HEK293 (cell line): ENCODE measurements at regions not wholly inside any gene's neighbourhood (a gene's known extent, or its start where the extent isn't known, plus 50 kb on each side); places are given as distances from the start of the nearest gene placed in this dataset.

ENCODE experiments used
- CTCF ChIA-PET: fragments of 350-600 bp; formaldehyde crosslinking; extraction: SDS; loops from one replicate; lab custom pipeline; 2021; ENCODE audit warnings: antibody characterized with exemption; lab: Yijun Ruan, JAX
- POLR2A ChIA-PET: fragments of 300-600 bp; formaldehyde crosslinking; extraction: SDS; loops from one replicate; lab custom pipeline; 2020; ENCODE audit warnings: antibody characterized with exemption, inconsistent platforms; lab: Yijun Ruan, JAX
- H3K27ac ChIP-seq: fragments of 200-500 bp; sonication (Bioruptor generic); 2 replicates; pipeline ENCODE4 v1.5.1; 2014; ENCODE audit warnings: low read depth, low read length, control low read depth, inconsistent platforms; ENCODE audit errors: extremely low read depth
- H3K36me3 ChIP-seq, 2 experiments: fragments of 200-500 bp in 1 of 2; sonication (Bioruptor generic) in 1 of 2; 1 replicate in 1 of 2; 2 replicates in 1 of 2; pipeline ENCODE4 v1.5.1; 2014 to 2017; ENCODE audit warnings: inconsistent platforms in 2 of 2, low read length in 2 of 2; ENCODE audit not compliant: control insufficient read depth in 2 of 2, insufficient read depth in 1 of 2
- H3K4me1 ChIP-seq: fragments of 200-500 bp; sonication (Bioruptor generic); 2 replicates; pipeline ENCODE4 v1.5.1; 2014; ENCODE audit warnings: mild to moderate bottlenecking, low read length, inconsistent platforms; ENCODE audit not compliant: control insufficient read depth, insufficient read depth
- H3K4me3 ChIP-seq: 2 replicates; pipeline ENCODE4 v1.5.1; 2011; ENCODE audit warnings: low read depth, mild to moderate bottlenecking, control low read depth, low read length, moderate library complexity
- H3K9me3 ChIP-seq: fragments of 200-500 bp; sonication (Bioruptor generic); 2 replicates; pipeline ENCODE4 v1.5.1; 2014; ENCODE audit warnings: low read depth, low read length, inconsistent platforms; ENCODE audit not compliant: control insufficient read depth, insufficient read depth
- SCRT1 ChIP-seq: fragments of 450-650 bp; formaldehyde crosslinking; IDR thresholded peaks from 2 replicates; pipeline ENCODE4 v1.5.1; 2016; ENCODE audit warnings: missing biosample characterization, missing genetic modification characterization, borderline replicate concordance
- ZBTB20 ChIP-seq: fragments of 450-650 bp; formaldehyde crosslinking; IDR thresholded peaks from 2 replicates; pipeline ENCODE4 v1.5.1; 2016; ENCODE audit warnings: missing biosample characterization, missing genetic modification characterization
- ZBTB8A ChIP-seq: fragments of 450-650 bp; formaldehyde crosslinking; IDR thresholded peaks from 2 replicates; pipeline ENCODE4 v1.5.1; 2016; ENCODE audit warnings: missing biosample characterization, missing genetic modification characterization
- ZEB2 ChIP-seq: fragments of 450-650 bp; formaldehyde crosslinking; IDR thresholded peaks from 2 replicates; pipeline ENCODE4 v1.5.1; 2016; ENCODE audit warnings: missing biosample characterization, missing genetic modification characterization
- ZFP3 ChIP-seq: fragments of 450-650 bp; formaldehyde crosslinking; IDR thresholded peaks from 2 replicates; pipeline ENCODE4 v1.5.1; 2016; ENCODE audit warnings: low read depth, missing biosample characterization, missing genetic modification characterization
- ZNF112 ChIP-seq: fragments of 450-650 bp; formaldehyde crosslinking; IDR thresholded peaks from 2 replicates; pipeline ENCODE4 v1.5.0; 2017; ENCODE audit warnings: missing biosample characterization, missing genetic modification characterization
- ZNF138 ChIP-seq: fragments of 450-650 bp; formaldehyde crosslinking; IDR thresholded peaks from 2 replicates; pipeline ENCODE4 v1.5.1; 2016; ENCODE audit warnings: missing biosample characterization, missing genetic modification characterization, borderline replicate concordance
- ZNF202 ChIP-seq: fragments of 450-650 bp; formaldehyde crosslinking; IDR thresholded peaks from 2 replicates; pipeline ENCODE4 v1.5.1; 2016; ENCODE audit warnings: missing biosample characterization, missing genetic modification characterization, borderline replicate concordance
- ZNF24 ChIP-seq: fragments of 450-650 bp; formaldehyde crosslinking; IDR thresholded peaks from 2 replicates; pipeline ENCODE4 v1.5.1; 2016; ENCODE audit warnings: missing biosample characterization, missing genetic modification characterization
- ZNF324 ChIP-seq: fragments of 450-650 bp; formaldehyde crosslinking; IDR thresholded peaks from 2 replicates; pipeline ENCODE4 v1.5.1; 2016; ENCODE audit warnings: missing biosample characterization, missing genetic modification characterization
- ZNF335 ChIP-seq: fragments of 450-650 bp; formaldehyde crosslinking; conservative IDR thresholded peaks from 2 replicates; pipeline ENCODE4 v1.5.1; 2016; ENCODE audit warnings: missing biosample characterization, missing genetic modification characterization
- ZNF585B ChIP-seq: fragments of 450-650 bp; formaldehyde crosslinking; IDR thresholded peaks from 2 replicates; pipeline ENCODE4 v1.5.1; 2016; ENCODE audit warnings: missing biosample characterization, missing genetic modification characterization
- ZNF626 ChIP-seq: fragments of 450-650 bp; sonication (Bioruptor Pico); formaldehyde crosslinking; IDR thresholded peaks from 2 replicates; pipeline ENCODE4 v1.5.1; 2018; ENCODE audit warnings: missing biosample characterization, missing genetic modification characterization, inconsistent platforms
- ZSCAN23 ChIP-seq: fragments of 450-650 bp; formaldehyde crosslinking; IDR thresholded peaks from 2 replicates; pipeline ENCODE4 v1.5.1; 2016; ENCODE audit warnings: missing biosample characterization, missing genetic modification characterization
- ZXDB ChIP-seq: fragments of 450-650 bp; formaldehyde crosslinking; IDR thresholded peaks from 2 replicates; pipeline ENCODE4 v1.5.1; 2016; ENCODE audit warnings: missing biosample characterization, missing genetic modification characterization
- TF ChIP-seq, protein P1 (sequence below): fragments of 450-650 bp; IDR thresholded peaks from 2 replicates; pipeline ENCODE4 v1.5.1; 2018; ENCODE audit warnings: missing biosample characterization, missing genetic modification characterization
- TF ChIP-seq, protein P2 (sequence below): fragments of 450-650 bp; formaldehyde crosslinking; IDR thresholded peaks from 2 replicates; pipeline ENCODE4 v1.5.1; 2016; ENCODE audit warnings: missing biosample characterization, missing genetic modification characterization
- TF ChIP-seq, protein P3 (sequence below): fragments of 450-650 bp; formaldehyde crosslinking; IDR thresholded peaks from 2 replicates; pipeline ENCODE4 v1.5.1; 2016; ENCODE audit warnings: missing biosample characterization, missing genetic modification characterization, borderline replicate concordance
- TF ChIP-seq, protein P4 (sequence below): fragments of 450-650 bp; formaldehyde crosslinking; IDR thresholded peaks from 2 replicates; pipeline ENCODE4 v1.5.1; 2017; ENCODE audit warnings: missing biosample characterization, mild to moderate bottlenecking, missing genetic modification characterization, moderate library complexity
- TF ChIP-seq, protein P5 (sequence below): fragments of 450-650 bp; formaldehyde crosslinking; IDR thresholded peaks from 2 replicates; pipeline ENCODE4 v1.5.1; 2016; ENCODE audit warnings: missing biosample characterization, missing genetic modification characterization

DNA sequence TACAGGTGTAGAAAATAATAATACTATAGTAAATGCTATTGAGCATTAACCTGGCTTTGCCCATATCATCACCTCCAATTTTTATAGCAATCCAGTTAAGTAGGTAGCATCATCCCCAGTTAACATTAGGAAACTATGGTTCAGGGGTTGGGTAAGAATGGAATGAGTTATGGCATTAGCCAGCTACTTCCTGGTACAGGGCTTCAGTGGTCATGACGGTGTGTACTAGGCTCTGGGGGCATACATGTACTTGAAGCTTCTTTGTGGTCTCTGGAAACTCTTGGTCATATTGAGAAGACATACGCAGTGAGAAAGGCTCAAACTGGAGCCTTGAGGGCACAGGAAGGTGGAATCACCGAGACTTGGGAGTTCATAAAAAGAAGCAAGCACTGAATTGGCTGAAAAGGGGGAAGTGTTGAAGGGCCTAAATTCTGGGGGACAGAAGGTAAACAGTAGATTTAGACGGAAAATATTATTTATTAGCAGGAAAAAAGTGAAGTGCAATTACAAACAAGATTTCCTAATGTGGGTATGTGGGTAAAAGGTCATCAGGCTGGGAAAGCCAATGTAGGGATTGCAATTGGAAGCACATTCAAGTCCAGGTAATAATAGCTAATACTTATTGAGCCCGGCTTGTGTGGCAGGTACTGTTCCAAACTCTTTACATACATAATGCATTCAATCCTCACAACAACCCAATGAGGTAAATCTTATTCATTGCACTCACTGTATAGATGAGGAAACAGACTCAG is 114.2 kb upstream of the ATP1A1 start (continued):
- TF ChIP-seq, protein P1, sequence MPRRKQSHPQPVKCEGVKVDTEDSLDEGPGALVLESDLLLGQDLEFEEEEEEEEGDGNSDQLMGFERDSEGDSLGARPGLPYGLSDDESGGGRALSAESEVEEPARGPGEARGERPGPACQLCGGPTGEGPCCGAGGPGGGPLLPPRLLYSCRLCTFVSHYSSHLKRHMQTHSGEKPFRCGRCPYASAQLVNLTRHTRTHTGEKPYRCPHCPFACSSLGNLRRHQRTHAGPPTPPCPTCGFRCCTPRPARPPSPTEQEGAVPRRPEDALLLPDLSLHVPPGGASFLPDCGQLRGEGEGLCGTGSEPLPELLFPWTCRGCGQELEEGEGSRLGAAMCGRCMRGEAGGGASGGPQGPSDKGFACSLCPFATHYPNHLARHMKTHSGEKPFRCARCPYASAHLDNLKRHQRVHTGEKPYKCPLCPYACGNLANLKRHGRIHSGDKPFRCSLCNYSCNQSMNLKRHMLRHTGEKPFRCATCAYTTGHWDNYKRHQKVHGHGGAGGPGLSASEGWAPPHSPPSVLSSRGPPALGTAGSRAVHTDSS (tag by site-specific recombination), result no peak
- TF ChIP-seq, protein P2, sequence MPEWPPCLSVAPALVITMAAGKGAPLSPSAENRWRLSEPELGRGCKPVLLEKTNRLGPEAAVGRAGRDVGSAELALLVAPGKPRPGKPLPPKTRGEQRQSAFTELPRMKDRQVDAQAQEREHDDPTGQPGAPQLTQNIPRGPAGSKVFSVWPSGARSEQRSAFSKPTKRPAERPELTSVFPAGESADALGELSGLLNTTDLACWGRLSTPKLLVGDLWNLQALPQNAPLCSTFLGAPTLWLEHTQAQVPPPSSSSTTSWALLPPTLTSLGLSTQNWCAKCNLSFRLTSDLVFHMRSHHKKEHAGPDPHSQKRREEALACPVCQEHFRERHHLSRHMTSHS (tag by site-specific recombination), result no peak
- no peak for TF ChIP-seq ZNF112 (tag by site-specific recombination)
- no peak for TF ChIP-seq ZNF585B
- TF ChIP-seq ZNF335 (tag by site-specific recombination), result no peak

GRCh38 chr1:116259663-116260062 is 113.4 kb upstream of the ATP1A1 start:
- POLR2A ChIA-PET, result no interaction called here
- no peaks in the 10 kb centered on the region for H3K9me3 ChIP-seq
- TF ChIP-seq ZNF324 (no peak), ZBTB8A (tag by site-specific recombination) (no peak), ZEB2 (tag by site-specific recombination) (no peak), ZNF138 (no peak), ZNF24 (no peak), ZNF202 (tag by site-specific recombination) (no peak), ZFP3 (tag by site-specific recombination) (no peak), SCRT1 (tag by site-specific recombination) (no peak), ZNF626 (tag by site-specific recombination) (no peak), ZSCAN23 (tag by site-specific recombination) (no peak), ZXDB (tag by site-specific recombination) (no peak)
- TF ChIP-seq, protein P3, sequence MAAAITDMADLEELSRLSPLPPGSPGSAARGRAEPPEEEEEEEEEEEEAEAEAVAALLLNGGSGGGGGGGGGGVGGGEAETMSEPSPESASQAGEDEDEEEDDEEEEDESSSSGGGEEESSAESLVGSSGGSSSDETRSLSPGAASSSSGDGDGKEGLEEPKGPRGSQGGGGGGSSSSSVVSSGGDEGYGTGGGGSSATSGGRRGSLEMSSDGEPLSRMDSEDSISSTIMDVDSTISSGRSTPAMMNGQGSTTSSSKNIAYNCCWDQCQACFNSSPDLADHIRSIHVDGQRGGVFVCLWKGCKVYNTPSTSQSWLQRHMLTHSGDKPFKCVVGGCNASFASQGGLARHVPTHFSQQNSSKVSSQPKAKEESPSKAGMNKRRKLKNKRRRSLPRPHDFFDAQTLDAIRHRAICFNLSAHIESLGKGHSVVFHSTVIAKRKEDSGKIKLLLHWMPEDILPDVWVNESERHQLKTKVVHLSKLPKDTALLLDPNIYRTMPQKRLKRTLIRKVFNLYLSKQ (tag by site-specific recombination), result no peak
- TF ChIP-seq, protein P4, sequence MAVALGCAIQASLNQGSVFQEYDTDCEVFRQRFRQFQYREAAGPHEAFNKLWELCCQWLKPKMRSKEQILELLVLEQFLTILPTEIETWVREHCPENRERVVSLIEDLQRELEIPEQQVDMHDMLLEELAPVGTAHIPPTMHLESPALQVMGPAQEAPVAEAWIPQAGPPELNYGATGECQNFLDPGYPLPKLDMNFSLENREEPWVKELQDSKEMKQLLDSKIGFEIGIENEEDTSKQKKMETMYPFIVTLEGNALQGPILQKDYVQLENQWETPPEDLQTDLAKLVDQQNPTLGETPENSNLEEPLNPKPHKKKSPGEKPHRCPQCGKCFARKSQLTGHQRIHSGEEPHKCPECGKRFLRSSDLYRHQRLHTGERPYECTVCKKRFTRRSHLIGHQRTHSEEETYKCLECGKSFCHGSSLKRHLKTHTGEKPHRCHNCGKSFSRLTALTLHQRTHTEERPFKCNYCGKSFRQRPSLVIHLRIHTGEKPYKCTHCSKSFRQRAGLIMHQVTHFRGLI (tag by site-specific recombination), result no peak
- CTCF ChIA-PET, result interaction anchor here (0.5 to 1.2 kb wide), 2 partner anchors 91 to 226 kb away, joined by 3 read pairs; no protein-coding TSS in a partner anchor
- no peak overlapping the region for H3K4me3 ChIP-seq
- no peak overlapping the region for H3K27ac ChIP-seq
- H3K4me1 ChIP-seq, result peaks cover 10% of the 10 kb centered on the region; the same call in 1 of the 2 replicates
- no peaks in the 10 kb centered on the region for H3K36me3 ChIP-seq

DNA sequence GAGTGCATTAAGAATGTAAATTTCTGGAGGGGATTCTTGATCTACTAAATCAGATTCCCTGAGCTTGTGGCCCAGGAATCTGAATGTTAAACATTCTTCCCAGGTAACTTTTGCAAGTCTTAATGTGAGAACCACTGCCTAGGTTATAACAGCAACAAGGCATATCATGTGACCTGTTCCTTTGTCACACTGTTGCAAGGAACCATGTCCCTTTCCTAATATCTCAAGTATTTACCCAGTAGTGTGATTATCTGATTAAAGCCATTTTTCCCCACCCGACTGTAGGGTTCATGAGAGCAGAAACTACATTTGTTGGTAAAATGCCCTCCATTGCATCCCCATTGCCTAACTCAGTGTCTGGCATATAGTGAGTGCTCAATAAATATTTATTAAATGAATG is 112.9 kb upstream of the ATP1A1 start:
- ChIA-PET CTCF (interaction anchor here (0.6 to 1.2 kb wide), 4 partner anchors 24 to 225 kb away, joined by 3 to 4 read pairs (median 3); no protein-coding TSS in a partner anchor), POLR2A (no interaction called here)
- H3K4me1 ChIP-seq, result peaks cover 6% of the 10 kb centered on the region; the same call in 1 of the 2 replicates

More for the DNA sequence above, 112.9 kb upstream of the ATP1A1 start:
- Histone ChIP-seq H3K4me3 (no peak overlapping the region), H3K27ac (no peak overlapping the region), H3K36me3 (no peaks in the 10 kb centered on the region), H3K9me3 (no peaks in the 10 kb centered on the region)
- peak; percentile 55; the same call in 1 of the 2 replicates for TF ChIP-seq ZBTB20
- TF ChIP-seq, protein P5, sequence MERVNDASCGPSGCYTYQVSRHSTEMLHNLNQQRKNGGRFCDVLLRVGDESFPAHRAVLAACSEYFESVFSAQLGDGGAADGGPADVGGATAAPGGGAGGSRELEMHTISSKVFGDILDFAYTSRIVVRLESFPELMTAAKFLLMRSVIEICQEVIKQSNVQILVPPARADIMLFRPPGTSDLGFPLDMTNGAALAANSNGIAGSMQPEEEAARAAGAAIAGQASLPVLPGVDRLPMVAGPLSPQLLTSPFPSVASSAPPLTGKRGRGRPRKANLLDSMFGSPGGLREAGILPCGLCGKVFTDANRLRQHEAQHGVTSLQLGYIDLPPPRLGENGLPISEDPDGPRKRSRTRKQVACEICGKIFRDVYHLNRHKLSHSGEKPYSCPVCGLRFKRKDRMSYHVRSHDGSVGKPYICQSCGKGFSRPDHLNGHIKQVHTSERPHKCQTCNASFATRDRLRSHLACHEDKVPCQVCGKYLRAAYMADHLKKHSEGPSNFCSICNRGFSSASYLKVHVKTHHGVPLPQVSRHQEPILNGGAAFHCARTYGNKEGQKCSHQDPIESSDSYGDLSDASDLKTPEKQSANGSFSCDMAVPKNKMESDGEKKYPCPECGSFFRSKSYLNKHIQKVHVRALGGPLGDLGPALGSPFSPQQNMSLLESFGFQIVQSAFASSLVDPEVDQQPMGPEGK (tag by site-specific recombination), result no peak
- TF ChIP-seq, all 188 proteins: peak for 1
